Gastroesophageal sphincter (tissue), 3 donors: ENCODE measurements at regions not wholly inside any gene's neighbourhood (a gene's known extent, or its start where the extent isn't known, plus 50 kb on each side); places are given as distances from the start of the nearest gene placed in this dataset.

Experiments
- EP300 ChIP-seq: sonication (generic); formaldehyde crosslinking; IDR thresholded peaks from one replicate; pipeline ENCODE4 v1.6.1; 2017; ENCODE audit warnings: antibody characterized with exemption, mild to moderate bottlenecking
- POLR2A ChIP-seq, 2 donors: fragments of 450-650 bp; IDR thresholded peaks; one replicate each; pipeline ENCODE4 v1.6.1; 2017; ENCODE audit warnings: antibody characterized with exemption in 2 of 2, mild to moderate bottlenecking in 2 of 2, moderate library complexity in 1 of 2
- POLR2AphosphoS5 ChIP-seq: sonication (generic); formaldehyde crosslinking; IDR thresholded peaks from one replicate; pipeline ENCODE4 v1.6.1; 2017; ENCODE audit warnings: antibody characterized with exemption
- TF ChIP-seq, protein P1 (sequence below), 4 experiments: fragments of 200-600 bp in 2 of 4; fragments of 450-650 bp in 2 of 4; sonication (generic) in 1 of 4; IDR thresholded peaks; one replicate each; pipeline ENCODE4 v1.5.1; 2017 to 2019; ENCODE audit warnings: antibody characterized with exemption in 4 of 4, mild to moderate bottlenecking in 2 of 4, moderate library complexity in 2 of 4

DNA sequence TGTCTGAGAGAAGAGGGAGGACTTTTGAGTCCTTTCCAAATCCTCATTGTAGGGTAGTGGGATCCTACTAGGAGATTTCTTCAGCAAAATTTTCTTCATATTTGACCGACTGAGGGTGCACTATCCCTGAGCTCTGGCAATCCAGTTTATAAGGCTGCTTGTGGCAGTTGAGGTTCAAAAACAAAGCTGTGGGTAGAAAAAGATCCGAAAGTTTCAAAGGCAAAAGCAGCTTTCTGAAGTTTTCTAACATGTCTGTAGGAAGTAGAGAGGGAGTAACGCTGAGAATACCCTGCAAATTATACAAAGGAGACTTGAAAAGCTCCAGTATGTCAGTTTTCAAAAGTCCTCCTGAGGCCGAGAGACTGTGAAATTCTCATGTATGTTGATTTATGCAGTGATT lies 1039.3 kb upstream of the PIK3C3 start:
- TF ChIP-seq, protein P1, sequence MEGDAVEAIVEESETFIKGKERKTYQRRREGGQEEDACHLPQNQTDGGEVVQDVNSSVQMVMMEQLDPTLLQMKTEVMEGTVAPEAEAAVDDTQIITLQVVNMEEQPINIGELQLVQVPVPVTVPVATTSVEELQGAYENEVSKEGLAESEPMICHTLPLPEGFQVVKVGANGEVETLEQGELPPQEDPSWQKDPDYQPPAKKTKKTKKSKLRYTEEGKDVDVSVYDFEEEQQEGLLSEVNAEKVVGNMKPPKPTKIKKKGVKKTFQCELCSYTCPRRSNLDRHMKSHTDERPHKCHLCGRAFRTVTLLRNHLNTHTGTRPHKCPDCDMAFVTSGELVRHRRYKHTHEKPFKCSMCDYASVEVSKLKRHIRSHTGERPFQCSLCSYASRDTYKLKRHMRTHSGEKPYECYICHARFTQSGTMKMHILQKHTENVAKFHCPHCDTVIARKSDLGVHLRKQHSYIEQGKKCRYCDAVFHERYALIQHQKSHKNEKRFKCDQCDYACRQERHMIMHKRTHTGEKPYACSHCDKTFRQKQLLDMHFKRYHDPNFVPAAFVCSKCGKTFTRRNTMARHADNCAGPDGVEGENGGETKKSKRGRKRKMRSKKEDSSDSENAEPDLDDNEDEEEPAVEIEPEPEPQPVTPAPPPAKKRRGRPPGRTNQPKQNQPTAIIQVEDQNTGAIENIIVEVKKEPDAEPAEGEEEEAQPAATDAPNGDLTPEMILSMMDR (IDR thresholded peaks at IDR 0.05), result no peak
- TF ChIP-seq POLR2A (IDR thresholded peaks at IDR 0.05) (no peak), POLR2AphosphoS5 (no peak), EP300 (no peak)
